Glutamatergic neuron (in vitro differentiated cells): ENCODE measurements at regions not wholly inside any gene's neighbourhood (a gene's known extent, or its start where the extent isn't known, plus 50 kb on each side); places are given as distances from the start of the nearest gene placed in this dataset.

Experiments used
- DNase-seq: peaks from one replicate; pipeline ENCODE4 v3.0.0; 2022
- H3K27ac Mint-ChIP-seq: one replicate; pipeline ENCODE4 v1.8.0; 2020; ENCODE audit warnings: mild to moderate bottlenecking, mixed read lengths, inconsistent platforms; ENCODE audit not compliant: unreplicated experiment
- H3K27me3 Mint-ChIP-seq: one replicate; pipeline ENCODE4 v1.8.0; 2020; ENCODE audit warnings: mild to moderate bottlenecking, moderate library complexity, mixed read lengths, inconsistent platforms; ENCODE audit not compliant: unreplicated experiment
- H3K36me3 Mint-ChIP-seq: one replicate; pipeline ENCODE4 v1.8.0; 2020; ENCODE audit warnings: mild to moderate bottlenecking, mixed read lengths, inconsistent platforms; ENCODE audit not compliant: unreplicated experiment
- H3K4me1 Mint-ChIP-seq: one replicate; pipeline ENCODE4 v1.8.0; 2020; ENCODE audit warnings: mild to moderate bottlenecking, low read depth, mixed read lengths, inconsistent platforms; ENCODE audit not compliant: unreplicated experiment
- H3K4me3 Mint-ChIP-seq: one replicate; pipeline ENCODE4 v1.8.0; 2020; ENCODE audit warnings: mild to moderate bottlenecking, mixed read lengths, inconsistent platforms; ENCODE audit not compliant: unreplicated experiment
- H3K9me3 Mint-ChIP-seq: one replicate; pipeline ENCODE4 v1.8.0; 2020; ENCODE audit warnings: mild to moderate bottlenecking, moderate library complexity, mixed read lengths, inconsistent platforms; ENCODE audit not compliant: unreplicated experiment
- TF ChIP-seq, protein P1 (sequence below): fragments of 200-600 bp; sonication (generic); IDR thresholded peaks from one replicate; pipeline ENCODE4 v1.5.0; 2021; ENCODE audit not compliant: partially characterized antibody, unreplicated experiment

- Mint-ChIP-seq H3K4me3 (no peak overlapping the region), H3K4me1 (peaks cover 3% of the 10 kb centered on the region), H3K9me3 (peaks cover 2% of the 10 kb centered on the region), H3K27ac (no peak overlapping the region), H3K36me3 (no peaks in the 10 kb centered on the region), H3K27me3 (no peaks in the 10 kb centered on the region)
- TF ChIP-seq, protein P1, sequence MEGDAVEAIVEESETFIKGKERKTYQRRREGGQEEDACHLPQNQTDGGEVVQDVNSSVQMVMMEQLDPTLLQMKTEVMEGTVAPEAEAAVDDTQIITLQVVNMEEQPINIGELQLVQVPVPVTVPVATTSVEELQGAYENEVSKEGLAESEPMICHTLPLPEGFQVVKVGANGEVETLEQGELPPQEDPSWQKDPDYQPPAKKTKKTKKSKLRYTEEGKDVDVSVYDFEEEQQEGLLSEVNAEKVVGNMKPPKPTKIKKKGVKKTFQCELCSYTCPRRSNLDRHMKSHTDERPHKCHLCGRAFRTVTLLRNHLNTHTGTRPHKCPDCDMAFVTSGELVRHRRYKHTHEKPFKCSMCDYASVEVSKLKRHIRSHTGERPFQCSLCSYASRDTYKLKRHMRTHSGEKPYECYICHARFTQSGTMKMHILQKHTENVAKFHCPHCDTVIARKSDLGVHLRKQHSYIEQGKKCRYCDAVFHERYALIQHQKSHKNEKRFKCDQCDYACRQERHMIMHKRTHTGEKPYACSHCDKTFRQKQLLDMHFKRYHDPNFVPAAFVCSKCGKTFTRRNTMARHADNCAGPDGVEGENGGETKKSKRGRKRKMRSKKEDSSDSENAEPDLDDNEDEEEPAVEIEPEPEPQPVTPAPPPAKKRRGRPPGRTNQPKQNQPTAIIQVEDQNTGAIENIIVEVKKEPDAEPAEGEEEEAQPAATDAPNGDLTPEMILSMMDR, result no peak
- DNase-seq, result no peak
These were observed 169.9 kb downstream of the NNT start for GRCh38 chr5:43772764-43773477.

DNA sequence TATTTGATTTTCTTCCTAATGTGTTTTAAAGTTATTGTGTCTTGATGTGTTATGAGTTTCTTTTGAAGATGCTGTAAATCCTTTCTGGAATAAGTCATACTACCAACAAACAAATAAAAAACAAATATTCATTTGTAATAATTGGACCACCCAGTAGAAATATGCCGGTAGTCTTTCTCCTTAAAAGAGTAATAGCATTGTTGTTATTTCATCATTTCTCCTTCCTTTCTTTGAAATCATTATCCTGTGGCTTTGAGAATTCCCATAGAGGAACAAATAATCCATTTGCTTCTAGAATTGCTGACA is 169.4 kb downstream of the NNT start:
- no peak overlapping the region for H3K27ac Mint-ChIP-seq

DNA sequence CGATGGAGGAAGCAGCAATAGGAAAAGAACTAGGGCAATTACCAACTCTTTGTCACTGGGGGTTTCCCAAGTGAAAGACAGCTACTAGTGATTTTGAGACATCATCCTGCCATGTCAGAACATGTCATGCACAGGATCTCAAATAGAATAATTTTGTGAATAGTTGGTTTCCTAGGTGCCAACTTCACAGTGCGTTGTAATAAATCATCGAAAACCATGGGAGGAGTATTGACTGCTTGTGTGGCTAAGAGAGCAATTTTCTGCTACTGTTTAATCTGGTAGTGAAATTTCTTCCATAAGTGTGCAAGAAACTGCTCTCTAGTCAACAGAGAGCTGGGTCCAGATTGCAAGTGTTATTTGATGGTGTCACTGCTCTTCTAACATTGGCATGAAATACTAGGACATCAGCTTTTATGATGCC is 168.6 kb downstream of the NNT start:
- TF ChIP-seq, protein P1, result no peak
- Mint-ChIP-seq H3K9me3 (no peaks in the 10 kb centered on the region), H3K4me1 (peaks cover 3% of the 10 kb centered on the region), H3K4me3 (no peak overlapping the region), H3K27ac (no peak overlapping the region), H3K27me3 (no peaks in the 10 kb centered on the region), H3K36me3 (no peaks in the 10 kb centered on the region)
- no peak for DNase-seq

More for the DNA sequence above, 169.4 kb downstream of the NNT start:
- Mint-ChIP-seq H3K4me1 (peaks cover 3% of the 10 kb centered on the region), H3K27me3 (no peaks in the 10 kb centered on the region), H3K9me3 (peaks cover under 1% of the 10 kb centered on the region), H3K4me3 (no peak overlapping the region), H3K36me3 (no peaks in the 10 kb centered on the region)
- TF ChIP-seq, protein P1, result no peak
- no peak for DNase-seq

GRCh38 chr5:43769571-43770355 is 166.8 kb downstream of the NNT start:
- Mint-ChIP-seq H3K27ac (no peak overlapping the region), H3K36me3 (no peaks in the 10 kb centered on the region), H3K4me3 (no peak overlapping the region), H3K9me3 (no peaks in the 10 kb centered on the region), H3K27me3 (no peaks in the 10 kb centered on the region), H3K4me1 (no peaks in the 10 kb centered on the region)
- TF ChIP-seq, protein P1, result no peak
- no peak for DNase-seq
